GM23248 (cell line): ENCODE measurements at regions not wholly inside any gene's neighbourhood (a gene's known extent, or its start where the extent isn't known, plus 50 kb on each side); places are given as distances from the start of the nearest gene placed in this dataset.

Experiments used
- EZH2 ChIP-seq: fragments of 200-600 bp; sonication (generic); IDR thresholded peaks from 2 replicates; pipeline ENCODE4 v1.6.1; 2018; ENCODE audit warnings: antibody characterized with exemption, mild to moderate bottlenecking; ENCODE audit not compliant: insufficient read depth, poor library complexity, severe bottlenecking
- EZH2phosphoT487 ChIP-seq: fragments of 200-600 bp; sonication (generic); IDR thresholded peaks from 2 replicates; pipeline ENCODE4 v1.6.1; 2018; ENCODE audit warnings: antibody characterized with exemption, moderate library complexity, mild to moderate bottlenecking, low read depth; ENCODE audit not compliant: insufficient read depth

DNA sequence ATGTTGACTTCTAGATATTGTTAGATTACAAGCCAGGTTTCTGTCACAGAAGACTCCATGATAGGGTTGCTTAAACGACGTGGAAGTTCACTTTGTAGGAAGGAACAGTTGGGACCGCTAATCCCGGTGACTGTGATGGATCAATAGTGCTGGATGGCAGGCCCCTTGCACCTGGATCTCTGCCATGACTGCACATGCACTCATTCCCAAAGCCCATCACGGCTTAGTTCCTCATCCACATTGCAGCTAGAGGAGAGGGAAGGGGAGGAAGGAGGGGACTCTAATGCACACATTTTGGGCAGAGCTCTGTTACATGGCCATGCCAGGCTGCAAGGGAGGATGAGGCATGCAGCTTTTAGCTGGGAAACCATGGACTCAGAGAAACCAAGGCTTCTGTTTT lies 773.7 kb upstream of the RAB6C start:
- no peak for TF ChIP-seq EZH2
- no peak for TF ChIP-seq EZH2phosphoT487
